Neural progenitor cell (in vitro differentiated cells): ENCODE measurements at regions not wholly inside any gene's neighbourhood (a gene's known extent, or its start where the extent isn't known, plus 50 kb on each side); places are given as distances from the start of the nearest gene placed in this dataset.

Source experiments
- CTCF ChIP-seq: fragments of 200-600 bp; sonication (generic); IDR thresholded peaks from 2 replicates; pipeline ENCODE4 v1.5.1; 2017; ENCODE audit warnings: antibody characterized with exemption, mild to moderate bottlenecking
- EZH2 ChIP-seq: fragments of 200-600 bp; sonication (generic); IDR thresholded peaks from 2 replicates; pipeline ENCODE4 v1.6.1; 2017; ENCODE audit warnings: antibody characterized with exemption, mild to moderate bottlenecking, moderate library complexity

- TF ChIP-seq EZH2 (no peak), CTCF (no peak)
Observed at GRCh38 chr4:84317513-84317912, 181.6 kb downstream of the NKX6-1 start.
